LNCAP (cell line): ENCODE measurements at regions not wholly inside any gene's neighbourhood (a gene's known extent, or its start where the extent isn't known, plus 50 kb on each side); places are given as distances from the start of the nearest gene placed in this dataset.
A peak's percentile ranks its signal among the peaks of the same experiment; 100 is the strongest.

Source experiments
- CTCF ChIP-seq: fragments of 450-650 bp; IDR thresholded peaks from 2 replicates; pipeline ENCODE4 v1.5.1; 2017; ENCODE audit warnings: mild to moderate bottlenecking

- no peak for TF ChIP-seq CTCF
These were observed 73.1 kb downstream of the PRKAB2 start for GRCh38 chr1:147099192-147099591.

- TF ChIP-seq CTCF = peak; percentile 70
These were observed 73.8 kb downstream of the PRKAB2 start for GRCh38 chr1:147098338-147098973.

GRCh38 chr1:147095691-147096090 is 76.6 kb downstream of the PRKAB2 start:
- no peak for TF ChIP-seq CTCF

- TF ChIP-seq CTCF = no peak
These were observed 80.5 kb downstream of the PRKAB2 start for GRCh38 chr1:147091801-147092200.

GRCh38 chr1:147089457-147089856 is 82.8 kb downstream of the PRKAB2 start:
- TF ChIP-seq CTCF = no peak

- no peak for TF ChIP-seq CTCF
These were observed 86.1 kb downstream of the PRKAB2 start for GRCh38 chr1:147086129-147086528.

- no peak for TF ChIP-seq CTCF
These were observed 87.8 kb downstream of the PRKAB2 start for GRCh38 chr1:147084273-147085096.
